Left lung (tissue), 4 donors: ENCODE measurements at regions not wholly inside any gene's neighbourhood (a gene's known extent, or its start where the extent isn't known, plus 50 kb on each side); places are given as distances from the start of the nearest gene placed in this dataset.
"Not testable (repeated sequence)": the region's sequence is repeated elsewhere in the genome, so short reads cannot be mapped to it uniquely, and the experiment has no call there.

Experiments used
- ATAC-seq: fragments of 200-7000 bp; cut with Tn5 transposase; one replicate; pipeline ENCODE4 v1.9.1; 2020; ENCODE audit warnings: moderate library complexity
- DNase-seq, 4 donors: peaks; one replicate each; pipeline ENCODE4 v3.0.0-alpha.2; 2013 to 2020
- H3K27ac ChIP-seq, 2 donors: fragments of 200-600 bp; sonication (generic) in 1 of 2; one replicate each; pipeline versions ENCODE4 v1.5.0 to v1.8.0; 2020 to 2021
- H3K27me3 ChIP-seq, 2 donors: fragments of 200-600 bp; sonication (generic) in 1 of 2; one replicate each; pipeline versions ENCODE4 v1.5.0 to v1.8.0; 2020 to 2021
- H3K36me3 ChIP-seq, 2 donors: fragments of 200-600 bp; sonication (generic) in 1 of 2; one replicate each; pipeline versions ENCODE4 v1.5.0 to v1.8.0; 2020 to 2021
- H3K4me1 ChIP-seq, 2 donors: fragments of 200-600 bp; one replicate each; pipeline ENCODE4 v1.8.0; 2021
- H3K4me3 ChIP-seq, 2 donors: fragments of 200-600 bp; sonication (generic) in 1 of 2; one replicate each; pipeline versions ENCODE4 v1.5.0 to v1.8.0; 2020 to 2021; ENCODE audit warnings: mild to moderate bottlenecking in 1 of 2
- H3K9me3 ChIP-seq, 2 donors: fragments of 200-600 bp; sonication (generic) in 1 of 2; one replicate each; pipeline versions ENCODE4 v1.5.0 to v1.8.0; 2020 to 2021
- intact Hi-C, 2 donors: fragments of 100-400 bp; cut with DNase I; formaldehyde crosslinking; loops; one replicate each; pipeline versions ENCODE4 v1.11.2 to v1.14.2; 2022
- TF ChIP-seq, protein P1 (sequence below), 2 donors: fragments of 200-600 bp; sonication (generic) in 1 of 2; IDR thresholded peaks; one replicate each; pipeline versions ENCODE4 v1.5.0 to v1.8.0; 2021; ENCODE audit warnings: antibody characterized with exemption in 2 of 2
- donor health status: DM: no; HTN: yes; CAD: no.
- donor health status: DM: no; HTN: no; CAD: no.

DNA sequence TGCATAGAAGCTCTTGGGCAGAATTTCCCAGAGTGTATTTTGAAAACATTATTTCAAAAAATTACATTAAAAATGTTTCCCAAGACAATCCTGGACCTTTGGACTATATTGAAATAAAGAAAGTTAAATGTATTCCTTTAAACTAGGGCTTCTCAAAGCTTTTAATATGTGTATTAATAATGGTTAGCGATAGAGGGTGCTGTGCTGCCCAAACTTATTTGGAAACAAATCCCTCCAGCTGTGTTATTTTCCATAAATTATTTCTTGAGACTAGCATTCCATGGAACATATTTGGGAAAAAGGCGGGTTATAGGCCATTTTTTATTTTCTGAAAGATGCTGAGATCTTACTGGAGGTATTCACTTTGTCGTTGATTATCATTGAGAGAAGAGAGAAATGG, 397.8 kb upstream of the MIS18BP1 start:
- Histone ChIP-seq H3K36me3 (no peaks in the 10 kb centered on the region), H3K4me1 (no peaks in the 10 kb centered on the region), H3K27ac (no peak overlapping the region), H3K4me3 (no peak overlapping the region), H3K27me3 (no peaks in the 10 kb centered on the region), H3K9me3 (no peaks in the 10 kb centered on the region)
- no peak for DNase-seq
- TF ChIP-seq, protein P1, sequence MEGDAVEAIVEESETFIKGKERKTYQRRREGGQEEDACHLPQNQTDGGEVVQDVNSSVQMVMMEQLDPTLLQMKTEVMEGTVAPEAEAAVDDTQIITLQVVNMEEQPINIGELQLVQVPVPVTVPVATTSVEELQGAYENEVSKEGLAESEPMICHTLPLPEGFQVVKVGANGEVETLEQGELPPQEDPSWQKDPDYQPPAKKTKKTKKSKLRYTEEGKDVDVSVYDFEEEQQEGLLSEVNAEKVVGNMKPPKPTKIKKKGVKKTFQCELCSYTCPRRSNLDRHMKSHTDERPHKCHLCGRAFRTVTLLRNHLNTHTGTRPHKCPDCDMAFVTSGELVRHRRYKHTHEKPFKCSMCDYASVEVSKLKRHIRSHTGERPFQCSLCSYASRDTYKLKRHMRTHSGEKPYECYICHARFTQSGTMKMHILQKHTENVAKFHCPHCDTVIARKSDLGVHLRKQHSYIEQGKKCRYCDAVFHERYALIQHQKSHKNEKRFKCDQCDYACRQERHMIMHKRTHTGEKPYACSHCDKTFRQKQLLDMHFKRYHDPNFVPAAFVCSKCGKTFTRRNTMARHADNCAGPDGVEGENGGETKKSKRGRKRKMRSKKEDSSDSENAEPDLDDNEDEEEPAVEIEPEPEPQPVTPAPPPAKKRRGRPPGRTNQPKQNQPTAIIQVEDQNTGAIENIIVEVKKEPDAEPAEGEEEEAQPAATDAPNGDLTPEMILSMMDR (IDR thresholded peaks at IDR 0.05): no peak
- intact Hi-C loops: no loop called here
- ATAC-seq: no peak

DNA sequence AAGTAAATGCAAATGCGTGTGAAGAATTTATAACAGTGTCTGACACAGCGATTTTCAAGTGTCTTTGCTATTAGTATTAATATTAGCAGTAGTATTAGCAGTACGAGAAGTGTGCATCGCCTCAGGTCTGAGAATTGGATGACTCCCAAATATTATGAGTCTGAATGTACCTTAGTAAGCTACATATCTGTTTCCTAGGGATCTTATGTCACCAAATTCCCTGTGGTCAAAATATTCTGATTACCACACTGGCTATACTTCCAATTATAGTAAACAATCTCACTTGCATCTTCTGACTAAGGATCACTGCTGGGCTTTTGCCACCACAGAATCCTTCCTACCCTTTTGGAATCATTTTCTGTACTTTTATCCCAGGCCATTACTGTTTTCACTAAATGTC, 396.0 kb upstream of the MIS18BP1 start:
- H3K4me3 ChIP-seq: no peak overlapping the region
- no peaks in the 10 kb centered on the region for H3K4me1 ChIP-seq
- H3K27me3 ChIP-seq: no peaks in the 10 kb centered on the region
- ATAC-seq: no peak
- H3K9me3 ChIP-seq: no peaks in the 10 kb centered on the region
- H3K27ac ChIP-seq: no peak overlapping the region
- no peaks in the 10 kb centered on the region for H3K36me3 ChIP-seq
- intact Hi-C loops: no loop called here
- TF ChIP-seq, protein P1 (IDR thresholded peaks at IDR 0.05): no peak
- no peak for DNase-seq

DNA sequence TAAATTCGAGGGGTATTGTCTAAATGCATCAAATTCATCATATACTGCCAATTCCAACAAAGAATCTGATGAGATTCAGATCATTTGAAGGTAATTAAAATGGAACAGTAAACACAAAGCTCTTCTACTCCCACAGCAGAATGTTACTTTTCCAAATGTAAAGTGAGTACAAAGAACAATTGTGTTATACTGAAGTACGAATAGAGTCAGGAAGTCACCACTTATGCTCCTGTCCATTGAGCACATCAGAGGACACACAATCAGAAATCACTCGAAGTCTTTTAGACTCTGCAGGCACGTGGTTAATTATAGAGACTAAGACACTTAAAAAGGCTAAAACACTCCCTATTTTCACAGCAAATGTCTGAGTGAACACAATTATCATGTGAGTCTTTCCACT, 388.5 kb upstream of the MIS18BP1 start:
- H3K27me3 ChIP-seq: no peaks in the 10 kb centered on the region
- H3K9me3 ChIP-seq: no peaks in the 10 kb centered on the region
- H3K4me1 ChIP-seq: no peaks in the 10 kb centered on the region
- H3K36me3 ChIP-seq: no peaks in the 10 kb centered on the region
- no peak overlapping the region for H3K4me3 ChIP-seq
- DNase-seq (no peak), ATAC-seq (no peak)
- intact Hi-C loops: no loop called here
- no peak overlapping the region for H3K27ac ChIP-seq
- TF ChIP-seq, protein P1 (IDR thresholded peaks at IDR 0.05): no peak

DNA sequence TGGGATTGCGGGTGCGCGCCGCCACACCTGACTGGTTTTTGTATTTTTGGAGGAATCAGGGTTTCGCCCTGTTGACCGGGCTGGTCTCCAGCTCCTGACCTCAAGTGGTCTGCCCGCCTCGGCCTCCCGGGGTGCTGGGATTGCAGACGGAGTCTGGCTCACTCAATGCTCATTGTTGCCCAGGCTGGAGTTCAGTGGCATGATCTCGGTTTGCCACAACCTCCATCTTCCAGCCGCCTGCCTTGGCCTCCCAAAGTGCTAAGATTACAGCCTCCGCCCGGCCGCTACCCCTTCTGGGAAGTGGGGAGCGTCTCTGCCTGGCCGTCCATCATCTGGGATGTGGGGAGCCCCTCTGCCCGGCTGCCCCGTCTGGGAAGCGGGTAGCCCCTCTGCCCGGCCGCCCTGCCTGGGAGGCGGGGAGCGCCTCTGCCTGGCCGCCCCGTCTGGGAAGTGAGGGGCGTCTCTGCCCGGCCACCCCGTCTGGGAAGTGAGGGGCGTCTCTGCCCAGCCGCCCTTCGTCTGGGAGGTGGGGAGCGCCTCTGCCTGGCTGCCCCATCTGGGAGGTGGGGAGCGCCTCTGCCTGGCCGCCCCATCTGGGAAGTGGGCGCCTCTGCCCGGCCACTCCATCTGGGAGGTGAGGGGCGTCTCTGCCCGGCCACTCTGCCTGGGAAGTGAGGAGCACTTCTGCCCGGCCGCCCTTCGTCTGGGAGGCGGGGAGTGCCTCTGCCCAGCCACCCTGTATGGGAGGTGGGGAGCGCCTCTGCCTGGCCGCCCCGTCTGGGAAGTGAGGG, 381.8 kb upstream of the MIS18BP1 start:
- H3K4me1 ChIP-seq, H3K27ac ChIP-seq, H3K27me3 ChIP-seq, H3K36me3 ChIP-seq, intact Hi-C loops, ATAC-seq, H3K4me3 ChIP-seq: not testable (repeated sequence)
- peaks cover 0 to 14% of the 10 kb centered on the region in 2 donors for H3K9me3 ChIP-seq
- peak in 1 of 4 donors; percentile 78 for DNase-seq

DNA sequence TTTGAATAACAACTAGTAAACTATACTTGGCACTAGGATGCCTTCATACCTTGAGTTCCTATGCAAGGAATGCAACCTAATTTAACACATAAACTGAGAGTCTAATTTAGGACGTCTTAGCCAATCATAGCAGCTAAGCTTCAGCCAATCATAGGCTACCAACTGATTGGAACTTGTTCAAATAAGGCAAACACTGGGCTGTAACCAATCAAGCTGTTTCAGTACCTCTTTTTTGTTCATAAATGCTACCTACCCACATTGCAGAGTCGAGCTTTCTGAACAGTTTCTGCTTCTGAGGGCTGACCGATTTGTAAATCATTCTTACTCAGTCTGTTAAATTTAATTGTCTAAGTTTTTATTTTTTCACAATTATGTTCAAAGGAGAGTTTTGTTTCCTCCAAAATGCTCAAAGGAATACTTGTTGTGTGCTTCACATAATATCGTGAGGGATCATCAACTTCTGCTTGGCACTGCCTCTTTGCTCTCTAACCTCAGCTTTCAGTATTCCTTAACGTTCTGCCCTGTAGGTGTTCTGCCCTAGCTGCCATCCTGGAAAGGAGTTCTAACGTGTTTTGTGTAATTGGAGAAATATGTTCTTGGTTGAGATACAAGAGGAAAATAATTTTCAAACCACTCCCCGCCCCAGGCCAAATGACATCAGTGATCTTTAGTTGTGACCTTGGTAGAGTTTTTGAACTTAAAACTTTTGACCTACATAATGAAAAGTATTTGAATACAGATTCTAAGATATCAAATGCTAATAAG, 380.4 kb upstream of the MIS18BP1 start:
- DNase-seq: no peak
- intact Hi-C loops: no loop called here
- TF ChIP-seq, protein P1 (IDR thresholded peaks at IDR 0.05): no peak
- Histone ChIP-seq H3K9me3 (peaks cover 0 to 24% of the 10 kb centered on the region in 2 donors), H3K27me3 (no peaks in the 10 kb centered on the region), H3K4me1 (no peaks in the 10 kb centered on the region), H3K36me3 (no peaks in the 10 kb centered on the region), H3K27ac (no peak overlapping the region), H3K4me3 (no peak overlapping the region)
- ATAC-seq: no peak
